ENCODE measurements at regions not wholly inside any gene's neighbourhood (a gene's known extent, or its start where the extent isn't known, plus 50 kb on each side); places are given as distances from the start of the nearest gene placed in this dataset.
"Not testable (repeated sequence)": the region's sequence is repeated elsewhere in the genome, so short reads cannot be mapped to it uniquely, and the experiment has no call there.

GRCh38 chr22:41023299-41023623 lies 69.1 kb upstream of the EP300 start:
- no peak for DNase-seq (ENCODE audit: low spot score)

- no peak for DNase-seq (ENCODE audit: low spot score)
Observed at GRCh38 chr22:41028841-41029240, 63.6 kb upstream of the EP300 start.

GRCh38 chr22:41030891-41031290 lies 61.5 kb upstream of the EP300 start:
- no peak for DNase-seq (ENCODE audit: low spot score)

- no peak for DNase-seq (ENCODE audit: low spot score)
Observed at GRCh38 chr22:41034706-41035105, 57.7 kb upstream of the EP300 start.

GRCh38 chr22:41036924-41037323 lies 55.5 kb upstream of the EP300 start:
- DNase-seq (ENCODE audit: low spot score): peak; percentile 40

- DNase-seq (ENCODE audit: low spot score): no peak
Observed at GRCh38 chr22:41038732-41039131, 53.7 kb upstream of the EP300 start.

GRCh38 chr22:41039641-41040040 lies 52.8 kb upstream of the EP300 start:
- not testable (repeated sequence) for DNase-seq (ENCODE audit: low spot score)

GRCh38 chr22:41040483-41040882 lies 51.9 kb upstream of the EP300 start:
- no peak for DNase-seq (ENCODE audit: low spot score)

- DNase-seq (ENCODE audit: low spot score): no peak
Observed at GRCh38 chr22:41041532-41041931, 50.9 kb upstream of the EP300 start.

All from putamen (tissue), 1 donor.